ENCODE measurements at regions not wholly inside any gene's neighbourhood (a gene's known extent, or its start where the extent isn't known, plus 50 kb on each side); places are given as distances from the start of the nearest gene placed in this dataset.

- Mint-ChIP-seq H3K27ac (no peak overlapping the region), H3K36me3 (peaks cover 15% of the 10 kb centered on the region), H3K4me1 (ENCODE audit: low read depth) (no peaks in the 10 kb centered on the region)
Observed at GRCh38 chr9:105828171-105828570, 133.8 kb downstream of the TMEM38B start.

DNA sequence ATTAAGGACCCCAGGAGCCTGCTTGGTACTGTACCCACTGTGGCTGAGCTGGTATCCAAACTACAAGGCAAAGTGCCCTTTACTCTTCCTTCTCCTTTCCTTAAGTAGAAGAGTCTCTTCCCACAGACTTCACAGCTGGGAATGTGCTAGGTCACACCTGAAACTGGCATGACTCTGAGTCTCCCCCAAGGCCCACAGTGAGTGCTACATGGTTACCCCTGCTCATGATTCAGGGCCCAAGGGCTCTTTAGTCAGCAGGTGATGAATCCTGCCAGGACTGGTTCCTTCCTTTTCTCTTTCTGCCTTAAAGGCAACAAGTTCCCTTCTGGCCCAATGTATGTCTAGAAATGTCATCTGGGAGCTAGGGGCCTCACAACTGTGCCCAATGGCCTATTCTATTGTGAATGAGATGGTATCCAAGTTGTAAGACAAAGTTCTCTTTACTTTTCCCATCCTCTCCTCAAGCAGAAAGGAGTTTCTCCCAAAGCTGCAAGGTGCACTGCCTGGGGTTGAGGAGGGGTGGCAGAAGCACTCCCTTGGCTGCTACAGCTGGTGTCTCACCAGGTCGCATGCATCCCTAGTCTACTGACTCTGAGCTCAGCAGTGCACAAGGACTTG is 134.4 kb downstream of the TMEM38B start:
- Mint-ChIP-seq H3K4me3 (no peak overlapping the region), H3K36me3 (peaks cover 15% of the 10 kb centered on the region), H3K27ac (no peak overlapping the region), H3K4me1 (ENCODE audit: low read depth) (no peaks in the 10 kb centered on the region), H3K9me3 (ENCODE audit: low read depth) (peaks cover 14% of the 10 kb centered on the region), H3K27me3 (no peaks in the 10 kb centered on the region)

More at GRCh38 chr9:105828171-105828570, 133.8 kb downstream of the TMEM38B start:
- Mint-ChIP-seq H3K9me3 (ENCODE audit: low read depth) (peaks cover 16% of the 10 kb centered on the region), H3K4me3 (no peak overlapping the region), H3K27me3 (no peaks in the 10 kb centered on the region)

- no peak overlapping the region for H3K27ac Mint-ChIP-seq
- H3K4me3 Mint-ChIP-seq = no peak overlapping the region
- H3K4me1 Mint-ChIP-seq (ENCODE audit: low read depth) = no peaks in the 10 kb centered on the region
- H3K27me3 Mint-ChIP-seq = no peaks in the 10 kb centered on the region
- H3K9me3 Mint-ChIP-seq (ENCODE audit: low read depth) = peaks cover 10% of the 10 kb centered on the region
- peaks cover 15% of the 10 kb centered on the region for H3K36me3 Mint-ChIP-seq
Observed at GRCh38 chr9:105830461-105830860, 136.1 kb downstream of the TMEM38B start.

DNA sequence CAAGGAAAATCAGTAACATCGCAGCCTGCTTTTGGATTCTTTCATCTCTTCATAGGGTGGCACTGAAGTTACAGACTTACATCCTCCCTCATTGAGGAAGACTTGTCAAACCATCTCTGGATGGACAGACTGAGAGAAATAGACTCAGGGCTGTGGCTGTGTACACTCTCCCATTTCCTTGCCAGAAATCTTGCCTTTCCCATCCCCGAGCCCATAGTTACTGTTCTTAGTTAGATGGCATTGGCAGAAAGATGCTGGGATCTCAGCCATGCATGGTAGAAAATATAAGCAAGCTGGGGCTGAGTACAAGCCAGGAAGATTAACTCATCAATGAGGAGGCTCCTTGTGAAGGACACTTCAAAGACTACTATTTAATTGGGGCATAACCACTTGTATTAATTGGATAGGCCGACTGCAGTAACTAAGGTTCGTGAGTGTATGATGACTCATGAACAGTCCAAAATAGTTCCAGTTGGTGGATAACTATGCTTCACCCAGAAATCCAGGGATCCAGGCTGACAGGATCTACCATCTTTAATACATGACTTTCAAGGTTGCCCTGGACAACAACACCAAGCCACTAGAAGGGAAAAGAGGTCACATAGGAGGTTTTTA is 137.9 kb downstream of the TMEM38B start:
- no peaks in the 10 kb centered on the region for H3K4me1 Mint-ChIP-seq (ENCODE audit: low read depth)
- no peaks in the 10 kb centered on the region for H3K9me3 Mint-ChIP-seq (ENCODE audit: low read depth)
- no peaks in the 10 kb centered on the region for H3K27me3 Mint-ChIP-seq
- peaks cover 4% of the 10 kb centered on the region for H3K36me3 Mint-ChIP-seq
- no peak overlapping the region for H3K4me3 Mint-ChIP-seq
- H3K27ac Mint-ChIP-seq = no peak overlapping the region

GRCh38 chr9:105833271-105833975 is 139.1 kb downstream of the TMEM38B start:
- Mint-ChIP-seq H3K4me3 (no peak overlapping the region), H3K27me3 (no peaks in the 10 kb centered on the region), H3K9me3 (ENCODE audit: low read depth) (no peaks in the 10 kb centered on the region), H3K27ac (no peak overlapping the region), H3K4me1 (ENCODE audit: low read depth) (no peaks in the 10 kb centered on the region), H3K36me3 (peaks cover 4% of the 10 kb centered on the region)

DNA sequence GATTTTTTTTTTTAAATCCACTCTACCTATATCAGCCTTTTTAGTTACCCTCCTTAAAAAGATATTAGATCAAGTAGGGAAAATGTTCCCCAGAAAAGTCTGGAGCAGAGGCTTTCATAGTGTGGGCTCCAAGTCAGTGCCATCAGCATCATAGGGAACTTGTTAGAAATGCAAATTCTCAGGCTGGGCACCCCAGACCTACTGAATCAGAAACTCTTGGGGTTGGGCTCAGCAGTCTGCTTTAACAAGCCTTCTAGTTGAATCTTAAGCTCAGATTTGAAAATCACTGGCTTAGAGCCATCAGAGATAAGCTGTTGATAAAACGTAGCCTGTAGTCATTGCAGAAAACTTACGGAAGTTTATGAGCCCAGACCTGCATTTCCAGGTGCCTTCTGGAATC is 140.1 kb downstream of the TMEM38B start:
- Mint-ChIP-seq H3K36me3 (peaks cover 4% of the 10 kb centered on the region), H3K9me3 (ENCODE audit: low read depth) (no peaks in the 10 kb centered on the region), H3K27me3 (no peaks in the 10 kb centered on the region), H3K27ac (no peak overlapping the region), H3K4me1 (ENCODE audit: low read depth) (no peaks in the 10 kb centered on the region), H3K4me3 (no peak overlapping the region)

DNA sequence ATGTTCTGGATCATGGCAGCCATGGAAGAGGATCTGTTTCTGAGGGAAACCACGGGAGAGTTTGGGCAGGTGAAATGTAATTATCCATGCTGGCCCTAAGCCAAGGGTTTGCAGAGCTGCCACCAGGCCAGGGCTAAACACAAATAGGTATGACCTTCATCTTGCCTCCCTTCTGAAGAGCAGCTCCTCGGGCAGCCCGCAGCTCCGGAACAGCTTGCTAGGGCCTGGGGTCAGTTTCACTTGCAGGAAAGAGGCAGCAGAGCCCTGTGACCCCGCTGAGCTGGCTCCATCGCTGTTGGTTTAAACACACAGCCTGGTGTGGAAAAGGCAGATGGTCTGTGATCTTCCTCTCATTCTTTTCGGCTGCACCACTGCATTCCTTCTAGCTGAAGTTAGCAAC is 141.4 kb downstream of the TMEM38B start:
- no peaks in the 10 kb centered on the region for H3K27me3 Mint-ChIP-seq
- H3K36me3 Mint-ChIP-seq = peaks cover 4% of the 10 kb centered on the region
- H3K4me3 Mint-ChIP-seq = no peak overlapping the region
- no peak overlapping the region for H3K27ac Mint-ChIP-seq
- H3K4me1 Mint-ChIP-seq (ENCODE audit: low read depth) = no peaks in the 10 kb centered on the region
- no peaks in the 10 kb centered on the region for H3K9me3 Mint-ChIP-seq (ENCODE audit: low read depth)

GRCh38 chr9:105836936-105837660 is 142.8 kb downstream of the TMEM38B start:
- Mint-ChIP-seq H3K4me1 (ENCODE audit: low read depth) (no peaks in the 10 kb centered on the region), H3K9me3 (ENCODE audit: low read depth) (no peaks in the 10 kb centered on the region), H3K27me3 (no peaks in the 10 kb centered on the region), H3K4me3 (no peak overlapping the region), H3K36me3 (no peaks in the 10 kb centered on the region), H3K27ac (no peak overlapping the region)

GRCh38 chr9:105841562-105841961 is 147.2 kb downstream of the TMEM38B start:
- Mint-ChIP-seq H3K27me3 (no peaks in the 10 kb centered on the region), H3K4me3 (no peak overlapping the region), H3K4me1 (ENCODE audit: low read depth) (no peaks in the 10 kb centered on the region), H3K27ac (no peak overlapping the region), H3K36me3 (no peaks in the 10 kb centered on the region), H3K9me3 (ENCODE audit: low read depth) (no peaks in the 10 kb centered on the region)

DNA sequence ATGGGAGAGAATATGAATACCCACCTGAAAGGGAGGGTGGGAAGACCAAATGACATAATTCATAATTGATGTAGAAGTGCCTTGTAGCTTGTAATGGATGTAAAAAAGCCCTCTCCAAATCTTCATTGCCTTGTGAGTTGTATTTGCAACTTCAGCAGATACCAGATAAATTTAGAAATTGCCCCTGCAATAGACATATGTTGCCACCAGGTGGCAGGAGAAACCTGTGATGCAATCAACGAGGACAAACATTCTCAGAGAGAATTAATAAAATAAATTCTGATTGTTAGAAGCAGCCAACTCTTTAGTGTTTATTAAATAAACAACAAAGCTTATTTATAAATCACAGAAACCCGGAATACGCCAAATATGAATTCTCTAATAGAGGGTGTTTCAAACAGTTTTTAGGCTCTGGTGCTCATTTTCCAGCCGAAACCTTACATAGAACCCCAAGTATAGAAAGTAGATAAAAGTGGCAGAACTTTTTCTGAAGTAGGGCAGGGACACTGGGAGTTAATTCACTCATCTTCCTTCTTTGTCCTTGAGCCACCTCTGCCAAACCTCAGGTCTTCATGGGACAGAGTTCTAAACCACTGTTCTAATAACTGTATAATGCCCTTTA is 147.8 kb downstream of the TMEM38B start:
- H3K36me3 Mint-ChIP-seq = no peaks in the 10 kb centered on the region
- no peaks in the 10 kb centered on the region for H3K9me3 Mint-ChIP-seq (ENCODE audit: low read depth)
- no peaks in the 10 kb centered on the region for H3K4me1 Mint-ChIP-seq (ENCODE audit: low read depth)
- H3K27ac Mint-ChIP-seq = no peak overlapping the region
- no peaks in the 10 kb centered on the region for H3K27me3 Mint-ChIP-seq
- H3K4me3 Mint-ChIP-seq = no peak overlapping the region

GRCh38 chr9:105846825-105847224 is 152.5 kb downstream of the TMEM38B start:
- Mint-ChIP-seq H3K27me3 (no peaks in the 10 kb centered on the region), H3K4me1 (ENCODE audit: low read depth) (no peaks in the 10 kb centered on the region), H3K36me3 (no peaks in the 10 kb centered on the region), H3K27ac (no peak overlapping the region), H3K4me3 (no peak overlapping the region), H3K9me3 (ENCODE audit: low read depth) (no peaks in the 10 kb centered on the region)

GRCh38 chr9:105850852-105851500 is 156.6 kb downstream of the TMEM38B start:
- Mint-ChIP-seq H3K27me3 (no peaks in the 10 kb centered on the region), H3K4me1 (ENCODE audit: low read depth) (no peaks in the 10 kb centered on the region), H3K4me3 (no peak overlapping the region), H3K9me3 (ENCODE audit: low read depth) (no peaks in the 10 kb centered on the region), H3K27ac (no peak overlapping the region), H3K36me3 (no peaks in the 10 kb centered on the region)

GRCh38 chr9:105854026-105854782 is 159.9 kb downstream of the TMEM38B start:
- H3K36me3 Mint-ChIP-seq = no peaks in the 10 kb centered on the region

More at GRCh38 chr9:105854026-105854782, 159.9 kb downstream of the TMEM38B start:
- no peak overlapping the region for H3K27ac Mint-ChIP-seq
- peaks cover 4% of the 10 kb centered on the region for H3K9me3 Mint-ChIP-seq (ENCODE audit: low read depth)
- H3K4me1 Mint-ChIP-seq (ENCODE audit: low read depth) = peaks cover 18% of the 10 kb centered on the region
- no peak overlapping the region for H3K4me3 Mint-ChIP-seq
- H3K27me3 Mint-ChIP-seq = no peaks in the 10 kb centered on the region

Data from activated naive CD8-positive, alpha-beta T cell (primary cell).